ENCODE measurements at regions not wholly inside any gene's neighbourhood (a gene's known extent, or its start where the extent isn't known, plus 50 kb on each side); places are given as distances from the start of the nearest gene placed in this dataset.

GRCh38 chr2:176969642-176970359 lies 242.8 kb upstream of the HNRNPA3 start:
- no peaks in the 10 kb centered on the region for H3K9me3 ChIP-seq (replicated peaks)
- no peak overlapping the region for H3K27ac ChIP-seq
- no peak for DNase-seq (ENCODE audit: low read depth in 1 of 2, low spot score in 2 of 2)
- no peaks in the 10 kb centered on the region for H3K27me3 ChIP-seq (replicated peaks)
- H3K4me1 ChIP-seq (replicated peaks): no peaks in the 10 kb centered on the region
- no peaks in the 10 kb centered on the region for H3K36me3 ChIP-seq
- H3K4me3 ChIP-seq: no peak overlapping the region

- H3K27ac ChIP-seq: no peak overlapping the region
- DNase-seq (ENCODE audit: low read depth in 1 of 2, low spot score in 2 of 2): no peak
- H3K4me3 ChIP-seq: no peak overlapping the region
- no peaks in the 10 kb centered on the region for H3K36me3 ChIP-seq
- H3K4me1 ChIP-seq (replicated peaks): no peaks in the 10 kb centered on the region
- 0 out of 2 replicates have a peak, but pooled peaks cover 6% of the 10 kb centered on the region for H3K27me3 ChIP-seq (replicated peaks)
- H3K9me3 ChIP-seq (replicated peaks): no peaks in the 10 kb centered on the region
Observed at GRCh38 chr2:176976736-176977685, 235.6 kb upstream of the HNRNPA3 start.

- Histone ChIP-seq H3K4me3 (no peak overlapping the region), H3K9me3 (replicated peaks) (no peaks in the 10 kb centered on the region), H3K27ac (no peak overlapping the region), H3K4me1 (replicated peaks) (no peaks in the 10 kb centered on the region), H3K27me3 (replicated peaks) (0 out of 2 replicates have a peak, but pooled peaks cover 8% of the 10 kb centered on the region), H3K36me3 (no peaks in the 10 kb centered on the region)
- no peak for DNase-seq (ENCODE audit: low read depth in 1 of 2, low spot score in 2 of 2)
Observed at GRCh38 chr2:176978921-176979320, 233.7 kb upstream of the HNRNPA3 start.

- H3K27ac ChIP-seq: no peak overlapping the region
- DNase-seq (ENCODE audit: low read depth in 1 of 2, low spot score in 2 of 2): no peak
- 0 out of 2 replicates have a peak, but pooled peaks cover 6% of the 10 kb centered on the region for H3K27me3 ChIP-seq (replicated peaks)
- no peak overlapping the region for H3K4me3 ChIP-seq
- no peaks in the 10 kb centered on the region for H3K4me1 ChIP-seq (replicated peaks)
- H3K9me3 ChIP-seq (replicated peaks): no peaks in the 10 kb centered on the region
- H3K36me3 ChIP-seq: no peaks in the 10 kb centered on the region
Observed at GRCh38 chr2:176979981-176980710, 232.4 kb upstream of the HNRNPA3 start.

- Histone ChIP-seq H3K9me3 (replicated peaks) (no peaks in the 10 kb centered on the region), H3K27ac (no peak overlapping the region), H3K36me3 (no peaks in the 10 kb centered on the region), H3K4me1 (replicated peaks) (no peaks in the 10 kb centered on the region), H3K27me3 (replicated peaks) (0 out of 2 replicates have a peak, but pooled peaks cover 3% of the 10 kb centered on the region), H3K4me3 (no peak overlapping the region)
- no peak for DNase-seq (ENCODE audit: low read depth in 1 of 2, low spot score in 2 of 2)
Observed at GRCh38 chr2:176984987-176985386, 227.6 kb upstream of the HNRNPA3 start.

- Histone ChIP-seq H3K27me3 (replicated peaks) (0 out of 2 replicates have a peak, but pooled peaks cover 3% of the 10 kb centered on the region), H3K4me1 (replicated peaks) (no peaks in the 10 kb centered on the region), H3K4me3 (no peak overlapping the region), H3K9me3 (replicated peaks) (no peaks in the 10 kb centered on the region), H3K27ac (no peak overlapping the region), H3K36me3 (no peaks in the 10 kb centered on the region)
- no peak for DNase-seq (ENCODE audit: low read depth in 1 of 2, low spot score in 2 of 2)
Observed at GRCh38 chr2:176985871-176986270, 226.7 kb upstream of the HNRNPA3 start.

GRCh38 chr2:176986487-176986886 lies 226.1 kb upstream of the HNRNPA3 start:
- no peaks in the 10 kb centered on the region for H3K4me1 ChIP-seq (replicated peaks)
- no peak overlapping the region for H3K4me3 ChIP-seq
- H3K27me3 ChIP-seq (replicated peaks): 0 out of 2 replicates have a peak, but pooled peaks cover 3% of the 10 kb centered on the region
- no peaks in the 10 kb centered on the region for H3K36me3 ChIP-seq
- no peaks in the 10 kb centered on the region for H3K9me3 ChIP-seq (replicated peaks)
- H3K27ac ChIP-seq: no peak overlapping the region
- no peak for DNase-seq (ENCODE audit: low read depth in 1 of 2, low spot score in 2 of 2)

- H3K36me3 ChIP-seq: no peaks in the 10 kb centered on the region
- no peak overlapping the region for H3K4me3 ChIP-seq
- no peak overlapping the region for H3K27ac ChIP-seq
- no peak for DNase-seq (ENCODE audit: low read depth in 1 of 2, low spot score in 2 of 2)
- H3K9me3 ChIP-seq (replicated peaks): no peaks in the 10 kb centered on the region
- H3K27me3 ChIP-seq (replicated peaks): no peaks in the 10 kb centered on the region
- no peaks in the 10 kb centered on the region for H3K4me1 ChIP-seq (replicated peaks)
Observed at GRCh38 chr2:176991411-176991810, 221.2 kb upstream of the HNRNPA3 start.

- no peak overlapping the region for H3K27ac ChIP-seq
- no peaks in the 10 kb centered on the region for H3K36me3 ChIP-seq
- peaks cover 3% of the 10 kb centered on the region; the same call in 1 of the 2 replicates for H3K4me1 ChIP-seq (replicated peaks)
- H3K9me3 ChIP-seq (replicated peaks): no peaks in the 10 kb centered on the region
- H3K27me3 ChIP-seq (replicated peaks): no peaks in the 10 kb centered on the region
- DNase-seq (ENCODE audit: low read depth in 1 of 2, low spot score in 2 of 2): no peak
- no peak overlapping the region for H3K4me3 ChIP-seq
Observed at GRCh38 chr2:176997074-176997791, 215.4 kb upstream of the HNRNPA3 start.

- no peak for DNase-seq (ENCODE audit: low read depth in 1 of 2, low spot score in 2 of 2)
- Histone ChIP-seq H3K9me3 (replicated peaks) (no peaks in the 10 kb centered on the region), H3K4me3 (no peak overlapping the region), H3K36me3 (no peaks in the 10 kb centered on the region), H3K4me1 (replicated peaks) (peaks cover 3% of the 10 kb centered on the region; the same call in 1 of the 2 replicates), H3K27ac (no peak overlapping the region), H3K27me3 (replicated peaks) (no peaks in the 10 kb centered on the region)
Observed at GRCh38 chr2:176997792-176998169, 214.8 kb upstream of the HNRNPA3 start.

- Histone ChIP-seq H3K36me3 (no peaks in the 10 kb centered on the region), H3K4me3 (no peak overlapping the region), H3K4me1 (replicated peaks) (peaks cover 3% of the 10 kb centered on the region; the same call in 1 of the 2 replicates), H3K9me3 (replicated peaks) (no peaks in the 10 kb centered on the region), H3K27ac (no peak overlapping the region), H3K27me3 (replicated peaks) (no peaks in the 10 kb centered on the region)
- DNase-seq (ENCODE audit: low read depth in 1 of 2, low spot score in 2 of 2): no peak
Observed at GRCh38 chr2:176999301-176999700, 213.3 kb upstream of the HNRNPA3 start.

- no peak for DNase-seq (ENCODE audit: low read depth in 1 of 2, low spot score in 2 of 2)
- Histone ChIP-seq H3K27me3 (replicated peaks) (no peaks in the 10 kb centered on the region), H3K36me3 (no peaks in the 10 kb centered on the region)
Observed at GRCh38 chr2:177000061-177000714, 212.4 kb upstream of the HNRNPA3 start.

GRCh38 chr2:177000715-177001072 lies 211.9 kb upstream of the HNRNPA3 start:
- no peaks in the 10 kb centered on the region for H3K27me3 ChIP-seq (replicated peaks)
- no peaks in the 10 kb centered on the region for H3K36me3 ChIP-seq
- no peak overlapping the region for H3K27ac ChIP-seq
- H3K9me3 ChIP-seq (replicated peaks): no peaks in the 10 kb centered on the region
- DNase-seq (ENCODE audit: low read depth in 1 of 2, low spot score in 2 of 2): no peak
- H3K4me3 ChIP-seq: no peak overlapping the region
- H3K4me1 ChIP-seq (replicated peaks): peaks cover 3% of the 10 kb centered on the region; the same call in 1 of the 2 replicates

More at GRCh38 chr2:177000061-177000714, 212.4 kb upstream of the HNRNPA3 start:
- Histone ChIP-seq H3K27ac (no peak overlapping the region), H3K4me3 (no peak overlapping the region), H3K9me3 (replicated peaks) (no peaks in the 10 kb centered on the region), H3K4me1 (replicated peaks) (peaks cover 3% of the 10 kb centered on the region; the same call in 1 of the 2 replicates)

Data from SJSA1 (cell line).